T-cell (primary cell): ENCODE measurements at regions not wholly inside any gene's neighbourhood (a gene's known extent, or its start where the extent isn't known, plus 50 kb on each side); places are given as distances from the start of the nearest gene placed in this dataset.

ENCODE experiments used
- ATAC-seq, 4 experiments: fragments of 200-7000 bp in 3 of 4; fragments of 150-1000 bp in 1 of 4; cut with Tn5 transposase; replicated peaks in 1 of 4; 1 replicate in 3 of 4; 2 replicates in 1 of 4; pipeline ENCODE4 v1.10.0; 2021; ENCODE audit warnings: moderate library complexity in 3 of 4, mild to moderate bottlenecking in 2 of 4, moderate number of reproducible peaks in 1 of 4
- CTCF ChIA-PET, 2 donors: fragments of 300-600 bp; sonication (Branson Sonifier 250); formaldehyde crosslinking; loops; one replicate each; lab custom pipeline; 2022; ENCODE audit warnings: antibody characterized with exemption in 2 of 2; lab: Charles Lee
- POLR2A ChIA-PET, 2 donors: fragments of 300-600 bp; sonication (Branson Sonifier 250); formaldehyde crosslinking; loops; one replicate each; lab custom pipeline; 2022; ENCODE audit warnings: antibody characterized with exemption in 2 of 2; lab: Charles Lee
- DNase-seq, 35 experiments: peaks; one replicate each; pipeline versions ENCODE4 v3.0.0 to v3.0.0-alpha.2; 2013 to 2023
- H3K27ac ChIP-seq: one replicate; pipeline ENCODE4 v1.5.1; 2013; ENCODE audit warnings: low read length
- H3K27me3 ChIP-seq, 2 experiments: replicated peaks in 1 of 2; 1 replicate in 1 of 2; 2 replicates in 1 of 2; pipeline versions ENCODE4 v1.6.1 to v1.7.0; 2013; ENCODE audit warnings: low read length in 1 of 2, mixed read lengths in 1 of 2; ENCODE audit not compliant: control insufficient read depth in 2 of 2, insufficient read depth in 2 of 2; ENCODE audit errors: extremely low read depth in 1 of 2
- H3K36me3 ChIP-seq, 2 donors: 1 replicate in 1 of 2; 2 replicates in 1 of 2; pipeline versions ENCODE4 v1.6.1 to v1.7.0; 2013; ENCODE audit warnings: low read length in 1 of 2; ENCODE audit not compliant: control insufficient read depth in 2 of 2, insufficient read depth in 1 of 2; ENCODE audit errors: extremely low read depth in 1 of 2
- H3K4me1 ChIP-seq, 2 experiments: 1 replicate in 1 of 2; 2 replicates in 1 of 2; pipeline versions ENCODE4 v1.6.1 to v1.7.0; 2013; ENCODE audit warnings: low read length in 2 of 2, mixed read lengths in 1 of 2; ENCODE audit not compliant: insufficient read depth in 2 of 2, control insufficient read depth in 1 of 2; ENCODE audit errors: extremely low read depth in 1 of 2
- H3K4me3 ChIP-seq, 2 donors: 1 replicate in 1 of 2; 2 replicates in 1 of 2; pipeline versions ENCODE4 v1.5.1 to v1.7.0; 2013; ENCODE audit warnings: mild to moderate bottlenecking in 2 of 2, low read length in 1 of 2, moderate library complexity in 1 of 2; ENCODE audit not compliant: control insufficient read depth in 1 of 2; ENCODE audit errors: extremely low read depth in 1 of 2
- H3K9me3 ChIP-seq: 2 replicates; pipeline ENCODE4 v1.7.0; 2013
- H3K27ac Mint-ChIP-seq, 2 donors: one replicate each; pipeline ENCODE4 v1.8.0; 2020 to 2021; ENCODE audit warnings: mild to moderate bottlenecking in 2 of 2, mixed read lengths in 2 of 2
- H3K27me3 Mint-ChIP-seq, 2 donors: one replicate each; pipeline ENCODE4 v1.8.0; 2021 to 2022; ENCODE audit warnings: mixed read lengths in 2 of 2
- H3K36me3 Mint-ChIP-seq: one replicate; pipeline ENCODE4 v1.8.0; 2021; ENCODE audit warnings: mixed read lengths
- H3K4me1 Mint-ChIP-seq, 3 donors: one replicate each; pipeline ENCODE4 v1.8.0; 2020 to 2022; ENCODE audit warnings: mixed read lengths in 3 of 3, mild to moderate bottlenecking in 1 of 3
- H3K4me3 Mint-ChIP-seq, 3 donors: one replicate each; pipeline ENCODE4 v1.8.0; 2020 to 2022; ENCODE audit warnings: mild to moderate bottlenecking in 3 of 3, mixed read lengths in 3 of 3, moderate library complexity in 3 of 3
- H3K9me3 Mint-ChIP-seq, 3 donors: one replicate each; pipeline ENCODE4 v1.8.0; 2020 to 2022; ENCODE audit warnings: mixed read lengths in 3 of 3
- WGBS: methylation state at CpG from one replicate; pipeline ENCODE4 v1.1.5; 2013; ENCODE audit warnings: missing lambda C conversion rate; ENCODE audit not compliant: insufficient coverage; 5-methylcytosine and 5-hydroxymethylcytosine counted together

DNA sequence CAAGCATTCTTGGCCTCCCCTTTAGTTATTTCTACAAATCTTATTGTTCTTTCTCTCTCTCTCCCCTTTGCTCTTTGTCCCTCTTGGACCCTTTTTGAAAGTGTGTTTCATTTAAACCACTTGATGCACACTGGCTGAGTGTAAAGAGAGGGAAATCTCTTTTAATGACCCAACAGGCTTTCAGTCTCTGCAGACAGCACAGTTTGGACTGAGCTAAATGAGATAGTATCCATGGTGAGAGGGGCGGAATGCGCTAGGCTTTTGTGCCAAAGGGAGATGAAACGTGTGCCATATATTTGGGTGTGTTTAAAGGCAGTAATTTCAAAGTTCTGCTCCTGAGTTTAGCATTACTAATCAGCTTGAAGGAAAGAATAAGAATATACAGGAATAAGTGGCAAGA is 184.9 kb downstream of the PCSK1 start:
- WGBS: no CpG with 5 or more reads among the region's 3 CpGs

DNA sequence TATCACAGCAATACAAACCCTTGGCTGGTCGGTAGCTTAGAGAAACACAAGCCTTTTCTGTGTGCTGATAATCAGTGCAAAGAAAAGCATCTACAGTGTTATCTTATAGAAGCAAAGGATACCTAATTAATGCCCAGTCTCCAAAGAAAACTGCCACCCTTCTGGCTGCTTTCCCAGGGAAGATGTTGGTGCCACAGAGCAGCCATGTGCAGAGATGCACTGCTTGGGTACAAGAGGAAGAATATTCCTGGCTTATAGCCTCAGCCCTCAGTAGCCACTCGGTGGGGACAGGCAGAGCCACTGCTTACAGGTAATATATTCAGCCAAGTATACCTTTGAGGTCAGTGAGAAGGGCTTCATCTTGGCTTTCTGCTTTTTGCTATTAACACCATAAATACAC is 185.3 kb downstream of the PCSK1 start:
- no peak overlapping the region for H3K4me3 ChIP-seq
- no peaks in the 10 kb centered on the region for H3K36me3 Mint-ChIP-seq
- WGBS: no CpG with 5 or more reads among the region's 2 CpGs
- H3K9me3 ChIP-seq: no peaks in the 10 kb centered on the region
- ChIA-PET CTCF (no interaction called here), POLR2A (no interaction called here)
- H3K27me3 Mint-ChIP-seq: peaks cover 13 to 24% of the 10 kb centered on the region in 2 donors
- H3K9me3 Mint-ChIP-seq: no peaks in the 10 kb centered on the region
- H3K27ac Mint-ChIP-seq: no peak overlapping the region
- DNase-seq (no peak), ATAC-seq (no peak)
- H3K4me1 ChIP-seq: no peaks in the 10 kb centered on the region
- H3K27me3 ChIP-seq: no peaks in the 10 kb centered on the region
- no peaks in the 10 kb centered on the region for H3K36me3 ChIP-seq
- no peaks in the 10 kb centered on the region for H3K4me1 Mint-ChIP-seq
- H3K27ac ChIP-seq: no peak overlapping the region
- H3K4me3 Mint-ChIP-seq: no peak overlapping the region

More for the DNA sequence above, 184.9 kb downstream of the PCSK1 start:
- ChIA-PET POLR2A (no interaction called here), CTCF (no interaction called here)
- Mint-ChIP-seq H3K9me3 (no peaks in the 10 kb centered on the region), H3K36me3 (no peaks in the 10 kb centered on the region), H3K4me1 (no peaks in the 10 kb centered on the region), H3K27me3 (peaks cover 13 to 28% of the 10 kb centered on the region in 2 donors), H3K27ac (no peak overlapping the region), H3K4me3 (no peak overlapping the region)
- no peak for ATAC-seq
- no peak overlapping the region for H3K27ac ChIP-seq
- no peaks in the 10 kb centered on the region for H3K27me3 ChIP-seq
- H3K9me3 ChIP-seq: no peaks in the 10 kb centered on the region
- DNase-seq: no peak
- H3K4me3 ChIP-seq: no peak overlapping the region
- H3K36me3 ChIP-seq: no peaks in the 10 kb centered on the region
- no peaks in the 10 kb centered on the region for H3K4me1 ChIP-seq

DNA sequence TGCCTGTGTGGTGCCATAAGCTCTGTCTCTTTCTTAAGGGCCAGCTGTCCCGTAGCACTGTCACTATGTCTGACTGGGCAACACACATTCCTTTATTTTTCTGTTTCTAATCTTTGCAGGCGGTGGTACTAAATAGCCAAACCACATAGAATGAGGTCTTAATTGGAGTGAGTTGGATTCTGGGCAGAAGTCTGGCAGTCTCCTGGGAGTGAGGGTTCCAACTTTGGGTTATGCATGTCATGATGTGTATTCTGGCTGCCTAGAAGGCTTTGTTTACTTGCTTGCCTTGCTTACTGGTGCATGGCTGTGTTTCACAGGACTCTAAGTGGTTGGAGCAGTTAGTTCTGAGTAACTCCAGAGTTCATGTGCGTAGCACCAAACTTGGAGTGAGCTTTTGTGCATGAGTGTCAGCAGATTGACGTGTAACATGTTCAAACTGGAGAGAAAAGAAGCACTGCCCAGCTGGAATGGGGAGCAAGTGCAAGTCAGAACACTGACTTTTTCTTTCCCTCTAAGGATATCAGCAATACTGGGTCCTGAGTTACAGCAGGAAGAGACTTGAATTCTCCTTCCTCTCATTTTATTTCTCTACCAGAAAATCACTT is 185.8 kb downstream of the PCSK1 start:
- Histone ChIP-seq H3K4me3 (no peak overlapping the region), H3K4me1 (no peaks in the 10 kb centered on the region), H3K36me3 (no peaks in the 10 kb centered on the region), H3K27me3 (no peaks in the 10 kb centered on the region), H3K27ac (no peak overlapping the region), H3K9me3 (no peaks in the 10 kb centered on the region)
- Mint-ChIP-seq H3K4me1 (no peaks in the 10 kb centered on the region), H3K27me3 (peaks cover 13 to 23% of the 10 kb centered on the region in 2 donors), H3K27ac (no peak overlapping the region), H3K36me3 (no peaks in the 10 kb centered on the region), H3K9me3 (no peaks in the 10 kb centered on the region), H3K4me3 (no peak overlapping the region)
- POLR2A ChIA-PET: no interaction called here
- CTCF ChIA-PET: no interaction called here
- DNase-seq: no peak
- 75% methylated on average over 2 of the region's 4 CpGs for WGBS
- no peak for ATAC-seq

DNA sequence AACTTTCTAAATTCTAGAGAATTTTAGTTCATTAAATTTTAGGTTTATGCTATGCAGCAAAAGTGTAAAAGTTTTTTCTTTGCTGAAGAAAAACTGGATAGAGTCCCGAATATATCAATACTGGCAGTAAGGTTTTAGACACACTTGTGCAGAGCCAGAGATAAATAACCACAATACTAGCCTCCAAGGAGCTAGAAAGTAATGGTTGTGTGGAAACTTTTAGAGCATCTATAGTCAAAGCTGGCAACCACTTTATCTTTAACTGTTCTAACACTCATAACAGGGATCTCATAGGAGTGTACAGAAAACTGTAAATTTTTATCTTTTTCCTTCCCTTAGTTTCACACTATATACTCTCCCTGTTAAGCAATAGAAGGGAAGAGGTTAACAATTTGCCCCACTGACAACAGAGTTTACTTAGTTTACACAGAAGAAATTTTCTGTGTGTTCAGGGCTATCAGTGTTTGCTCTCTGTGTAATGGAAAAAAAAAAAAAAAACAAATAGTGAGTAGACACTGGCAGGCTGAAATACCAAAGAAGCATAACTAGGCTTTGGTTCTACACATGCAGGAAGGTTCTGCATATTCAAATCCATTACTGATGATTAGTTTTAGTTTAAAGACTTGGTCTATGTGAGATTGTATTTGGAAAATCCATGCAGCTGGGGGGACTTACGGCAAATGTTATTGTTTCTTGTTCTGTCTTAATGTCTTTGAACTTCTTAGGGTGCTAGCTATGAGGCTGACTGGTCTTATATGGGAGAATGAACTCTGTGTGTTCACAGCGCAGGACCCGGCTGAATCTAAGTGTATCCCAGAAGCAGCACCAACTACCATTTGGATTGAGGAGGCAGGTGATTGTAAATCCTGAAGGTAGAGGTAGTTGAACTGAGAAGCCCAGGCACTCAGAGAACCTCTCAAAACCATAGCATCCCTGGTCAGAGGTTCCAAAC is 187.6 kb downstream of the PCSK1 start:
- 100% methylated on average over 1 of the region's 4 CpGs for WGBS
- CTCF ChIA-PET: no interaction called here

DNA sequence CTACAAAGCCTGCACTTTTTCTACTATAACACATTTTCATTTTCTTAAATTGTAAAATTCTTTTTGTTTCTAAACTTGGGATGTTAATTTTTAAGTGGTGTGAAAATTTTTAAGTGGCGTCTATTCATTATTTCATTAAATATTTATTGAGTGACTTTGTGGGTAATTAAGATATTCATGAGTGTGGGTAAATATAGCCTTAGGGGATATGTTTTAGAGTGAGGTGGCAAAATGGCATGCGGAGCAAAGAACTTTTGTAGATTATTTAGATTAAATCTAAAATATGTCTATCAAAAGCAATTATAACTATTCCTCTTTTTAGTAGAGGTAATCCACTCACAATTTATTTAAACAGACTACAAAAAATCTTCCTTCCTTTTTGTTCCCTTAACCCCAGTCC is 188.4 kb downstream of the PCSK1 start:
- POLR2A ChIA-PET: no interaction called here
- Mint-ChIP-seq H3K27ac (no peak overlapping the region), H3K4me3 (no peak overlapping the region), H3K9me3 (no peaks in the 10 kb centered on the region), H3K4me1 (no peaks in the 10 kb centered on the region), H3K36me3 (no peaks in the 10 kb centered on the region), H3K27me3 (peaks cover 13 to 15% of the 10 kb centered on the region in 2 donors)
- DNase-seq (no peak), ATAC-seq (no peak)
- no peaks in the 10 kb centered on the region for H3K9me3 ChIP-seq
- H3K27me3 ChIP-seq: no peaks in the 10 kb centered on the region
- no peak overlapping the region for H3K4me3 ChIP-seq
- no CpG with 5 or more reads among the region's 2 CpGs for WGBS
- no peaks in the 10 kb centered on the region for H3K36me3 ChIP-seq
- H3K27ac ChIP-seq: no peak overlapping the region
- CTCF ChIA-PET: no interaction called here
- no peaks in the 10 kb centered on the region for H3K4me1 ChIP-seq

More for the DNA sequence above, 187.6 kb downstream of the PCSK1 start:
- Histone ChIP-seq H3K4me3 (no peak overlapping the region), H3K4me1 (no peaks in the 10 kb centered on the region), H3K27me3 (no peaks in the 10 kb centered on the region), H3K27ac (no peak overlapping the region), H3K9me3 (no peaks in the 10 kb centered on the region), H3K36me3 (no peaks in the 10 kb centered on the region)
- POLR2A ChIA-PET: no interaction called here
- Mint-ChIP-seq H3K4me3 (no peak overlapping the region), H3K27ac (no peak overlapping the region), H3K36me3 (no peaks in the 10 kb centered on the region), H3K4me1 (no peaks in the 10 kb centered on the region), H3K27me3 (peaks cover 13 to 22% of the 10 kb centered on the region in 2 donors), H3K9me3 (no peaks in the 10 kb centered on the region)
- ATAC-seq (no peak), DNase-seq (no peak)

DNA sequence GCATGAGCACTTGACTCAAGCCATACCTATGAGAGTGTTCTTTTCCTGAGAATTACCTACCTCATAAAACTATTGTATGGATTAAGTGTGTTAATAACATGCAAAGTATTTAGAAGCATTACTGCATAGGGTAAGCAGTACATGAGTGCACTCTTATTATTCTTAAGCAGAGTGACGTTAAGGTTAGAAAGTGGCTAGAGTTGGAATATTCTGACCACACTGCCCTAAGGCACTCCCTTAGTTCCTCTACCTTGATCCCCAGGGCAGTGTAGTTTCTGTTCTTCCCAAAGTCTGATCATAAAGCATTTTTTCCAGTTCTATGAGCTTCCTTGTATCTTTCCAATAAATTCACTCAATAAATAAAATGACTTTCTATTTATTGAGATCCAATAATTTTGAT is 189.2 kb downstream of the PCSK1 start:
- Mint-ChIP-seq H3K27me3 (peaks cover 13 to 14% of the 10 kb centered on the region in 2 donors), H3K27ac (no peak overlapping the region), H3K9me3 (no peaks in the 10 kb centered on the region), H3K4me3 (no peak overlapping the region), H3K4me1 (no peaks in the 10 kb centered on the region), H3K36me3 (no peaks in the 10 kb centered on the region)
- Histone ChIP-seq H3K36me3 (no peaks in the 10 kb centered on the region), H3K9me3 (no peaks in the 10 kb centered on the region), H3K4me1 (no peaks in the 10 kb centered on the region), H3K27me3 (no peaks in the 10 kb centered on the region), H3K4me3 (no peak overlapping the region), H3K27ac (no peak overlapping the region)
- ATAC-seq (no peak), DNase-seq (no peak)
- ChIA-PET POLR2A (no interaction called here), CTCF (no interaction called here)
- WGBS: no CpG with 5 or more reads among the region's 1 CpG
